GM18951 (cell line): ENCODE measurements at regions not wholly inside any gene's neighbourhood (a gene's known extent, or its start where the extent isn't known, plus 50 kb on each side); places are given as distances from the start of the nearest gene placed in this dataset.
"Not testable (repeated sequence)": the region's sequence is repeated elsewhere in the genome, so short reads cannot be mapped to it uniquely, and the experiment has no call there.

ENCODE experiments used
- POLR2A ChIP-seq: IDR thresholded peaks from 4 replicates; pipeline ENCODE4 v1.6.1; 2011; ENCODE audit warnings: mild to moderate bottlenecking; ENCODE audit not compliant: insufficient read length, insufficient read depth; ENCODE audit errors: extremely low read depth
- in situ Hi-C: fragments of 300-500 bp; cut with MboI; formaldehyde crosslinking; loops from one replicate; pipeline ENCODE4 v1.12.0; 2022; ENCODE audit warnings: low sequenced_read_pairs, mixed read lengths, inconsistent platforms; ENCODE audit not compliant: unreplicated experiment

DNA sequence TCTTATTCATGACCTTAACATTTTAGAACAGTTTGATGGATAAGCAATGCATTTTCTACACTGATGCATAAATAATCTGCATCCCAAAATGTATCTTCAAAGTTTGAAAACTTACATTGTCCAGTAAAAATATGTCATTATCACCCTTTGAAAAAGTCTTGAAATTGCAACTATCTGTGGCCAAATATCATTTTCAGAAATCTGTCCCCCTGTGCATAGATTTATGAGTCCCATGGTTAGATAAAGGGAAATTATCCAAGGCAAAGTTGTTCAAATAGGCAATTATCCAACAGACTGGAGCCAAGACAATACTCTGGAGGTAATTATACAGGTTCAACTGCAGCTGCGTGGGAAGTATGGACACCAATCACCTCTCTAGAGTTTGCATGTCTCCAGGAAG lies 182.5 kb upstream of the INTU start:
- no peak for TF ChIP-seq POLR2A
- in situ Hi-C loops: no loop called here

GRCh38 chr4:127463883-127464282 lies 168.9 kb upstream of the INTU start:
- no peak for TF ChIP-seq POLR2A
- in situ Hi-C loops: no loop called here

- no peak for TF ChIP-seq POLR2A
- in situ Hi-C loops: no loop called here
These were observed 163.2 kb upstream of the INTU start for GRCh38 chr4:127469542-127469941.

DNA sequence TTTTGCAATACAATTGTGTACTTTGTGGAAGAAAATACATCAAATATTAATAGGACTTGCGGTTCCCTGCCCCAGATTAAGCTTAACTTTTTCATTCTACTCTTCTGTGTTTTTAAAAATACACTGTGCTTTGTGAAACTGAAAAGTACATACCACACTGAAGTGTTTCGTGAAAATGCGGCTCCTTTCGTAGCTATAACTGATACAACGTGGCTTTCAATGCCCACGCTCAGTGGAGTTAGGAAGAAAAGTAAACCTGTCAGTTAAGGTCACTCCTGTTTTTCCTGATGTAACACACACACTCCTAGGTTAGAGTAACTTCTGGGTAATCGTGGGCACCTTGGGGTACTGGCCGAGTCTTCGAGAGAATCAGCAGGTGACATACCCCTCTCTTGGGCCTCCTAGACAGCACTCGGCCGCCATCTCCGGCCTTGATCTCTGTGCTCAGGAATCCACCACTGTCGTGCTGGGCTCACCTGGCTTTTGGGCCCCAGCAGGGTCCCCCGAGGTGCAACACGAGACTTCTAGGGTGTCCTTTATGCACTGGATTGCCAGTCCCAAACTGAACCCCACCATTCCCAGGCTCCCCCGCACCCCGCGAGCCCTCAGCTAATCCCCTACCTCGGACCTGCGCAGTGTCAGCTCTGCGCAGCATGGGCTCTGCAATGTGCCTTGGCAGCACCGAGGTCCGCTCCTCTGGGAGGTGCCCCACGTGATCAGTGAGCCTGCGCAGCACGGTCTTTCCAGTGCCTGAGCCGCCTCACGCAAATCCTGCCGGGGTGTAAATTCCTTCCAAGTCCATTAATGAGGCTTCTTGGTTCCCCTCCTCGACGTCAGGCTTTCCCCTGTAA lies 162.6 kb upstream of the INTU start:
- no peak for TF ChIP-seq POLR2A
- in situ Hi-C loops: no loop called here

GRCh38 chr4:127478271-127478670 lies 154.5 kb upstream of the INTU start:
- in situ Hi-C loops: not testable (repeated sequence)

GRCh38 chr4:127479031-127479622 lies 153.6 kb upstream of the INTU start:
- in situ Hi-C loops: no loop called here
- TF ChIP-seq POLR2A: no peak

DNA sequence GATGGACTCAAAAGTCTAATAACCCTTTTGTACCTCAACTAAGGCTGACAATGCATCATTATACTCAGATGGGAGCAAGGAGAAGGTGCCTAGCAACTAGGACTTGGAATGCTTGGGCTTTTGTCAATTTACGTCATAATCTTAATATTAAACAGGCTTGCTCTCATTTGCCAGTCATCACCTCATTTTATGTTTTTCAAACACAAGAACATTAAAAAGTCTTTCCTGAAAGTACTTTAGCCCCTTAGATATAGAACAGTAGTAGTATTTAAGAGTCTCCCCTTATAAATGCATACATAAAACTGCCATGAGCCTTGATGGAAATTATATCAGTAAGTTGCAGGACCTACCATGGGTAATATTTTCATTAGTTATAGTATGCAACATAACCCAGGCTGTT lies 150.7 kb upstream of the INTU start:
- in situ Hi-C loops: no loop called here
- TF ChIP-seq POLR2A: no peak

GRCh38 chr4:127484117-127484516 lies 148.6 kb upstream of the INTU start:
- no peak for TF ChIP-seq POLR2A
- in situ Hi-C loops: no loop called here

GRCh38 chr4:127486248-127486647 lies 146.5 kb upstream of the INTU start:
- no peak for TF ChIP-seq POLR2A
- in situ Hi-C loops: no loop called here

- in situ Hi-C loops: no loop called here
- TF ChIP-seq POLR2A: no peak
These were observed 141.2 kb upstream of the INTU start for GRCh38 chr4:127491571-127491970.

DNA sequence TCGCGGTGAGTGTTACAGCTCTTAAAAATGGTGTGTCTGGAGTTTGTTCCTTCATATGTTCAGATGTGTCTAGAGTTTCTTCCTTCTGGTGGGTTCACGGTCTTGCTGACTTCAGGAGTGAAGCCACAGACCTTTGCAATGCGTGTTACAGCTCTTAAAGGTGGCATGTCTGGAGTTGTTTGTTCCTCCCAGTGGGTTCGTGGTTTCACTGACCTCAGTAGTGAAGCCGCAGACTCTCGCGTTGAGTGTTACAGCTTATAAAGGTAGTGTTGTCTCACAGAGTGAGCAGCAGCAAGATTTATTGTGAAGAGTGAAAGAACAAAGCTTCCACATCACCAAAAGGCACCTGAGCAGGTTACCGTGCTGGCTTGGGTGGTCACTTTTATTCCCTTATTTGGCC lies 135.9 kb upstream of the INTU start:
- in situ Hi-C loops: not testable (repeated sequence)

GRCh38 chr4:127498366-127498765 lies 134.4 kb upstream of the INTU start:
- in situ Hi-C loops: no loop called here
- no peak for TF ChIP-seq POLR2A

GRCh38 chr4:127500242-127500641 lies 132.5 kb upstream of the INTU start:
- TF ChIP-seq POLR2A: no peak
- in situ Hi-C loops: no loop called here

DNA sequence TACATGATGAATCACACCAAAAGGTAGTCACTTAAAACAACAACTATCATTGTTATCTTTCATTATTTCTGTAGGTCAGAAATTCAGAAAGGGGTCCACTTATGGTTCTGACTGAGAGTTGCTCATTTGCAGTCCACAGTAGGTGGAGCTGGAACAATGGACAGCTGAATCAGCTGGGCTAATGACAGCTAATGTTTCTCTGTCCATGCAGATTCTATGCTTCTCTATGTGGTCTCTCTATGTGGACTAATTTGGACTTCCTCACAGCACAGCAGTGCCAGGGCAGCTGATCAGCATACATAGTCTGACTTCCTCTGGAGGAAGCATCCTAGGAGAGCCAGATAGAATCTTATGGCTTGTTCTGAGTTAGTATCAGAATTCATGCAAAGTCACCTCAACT lies 131.7 kb upstream of the INTU start:
- in situ Hi-C loops: no loop called here
- TF ChIP-seq POLR2A: no peak

DNA sequence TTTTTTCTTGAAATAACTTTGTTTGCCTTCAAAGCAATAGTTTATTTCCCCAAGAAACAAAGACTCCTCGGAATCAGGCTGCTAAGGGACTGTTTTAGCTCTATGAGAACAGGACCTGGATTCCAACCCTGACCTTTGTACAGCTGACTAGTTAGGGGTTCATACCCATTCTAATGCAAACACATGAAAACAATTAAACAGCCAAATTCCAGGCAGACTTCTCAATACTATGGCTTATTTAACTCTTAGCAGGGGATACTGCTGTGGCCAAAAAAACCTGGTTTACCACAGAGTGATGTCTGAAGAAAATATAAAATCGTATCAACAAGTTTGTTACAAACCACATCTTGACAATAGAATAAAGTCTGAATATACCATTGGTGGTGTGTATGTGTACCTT lies 129.6 kb upstream of the INTU start:
- TF ChIP-seq POLR2A: no peak
- in situ Hi-C loops: no loop called here

GRCh38 chr4:127505203-127505602 lies 127.6 kb upstream of the INTU start:
- in situ Hi-C loops: no loop called here

More at GRCh38 chr4:127505203-127505602, 127.6 kb upstream of the INTU start:
- TF ChIP-seq POLR2A: no peak
